Panc1 (cell line): ENCODE measurements at regions not wholly inside any gene's neighbourhood (a gene's known extent, or its start where the extent isn't known, plus 50 kb on each side); places are given as distances from the start of the nearest gene placed in this dataset.

Source experiments
- ATAC-seq: fragments of 200-7000 bp; cut with Tn5 transposase; 2 replicates; pipeline ENCODE4 v1.9.1; 2020; ENCODE audit warnings: mild to moderate bottlenecking, moderate library complexity
- BruUV-seq: library from RNA; stranded (reverse); fragments of 400-500 nt; replicated peaks from 2 replicates; lab custom pipeline; 2021; lab: Mats Ljungman, UMichigan
- CTCF ChIA-PET: fragments of 300-600 bp; sonication (Branson Sonifier 250); formaldehyde crosslinking; loops from one replicate; lab custom pipeline; 2022; ENCODE audit warnings: antibody characterized with exemption; lab: Charles Lee
- POLR2A ChIA-PET: fragments of 300-600 bp; sonication (Branson Sonifier 250); formaldehyde crosslinking; loops from one replicate; lab custom pipeline; 2022; ENCODE audit warnings: antibody characterized with exemption; lab: Charles Lee
- DNase-seq: peaks from one replicate; pipeline ENCODE4 v3.0.0-alpha.2; 2010; ENCODE audit warnings: low read depth, low spot score
- H3K27ac ChIP-seq: 2 replicates; pipeline ENCODE4 v1.5.1; 2011; ENCODE audit warnings: mild to moderate bottlenecking, low read length, inconsistent platforms
- H3K27me3 ChIP-seq: fragments of 200-500 bp; sonication (Bioruptor generic); 2 replicates; pipeline ENCODE4 v1.6.0; 2014; ENCODE audit warnings: low read length, inconsistent platforms; ENCODE audit not compliant: control insufficient read depth, insufficient read depth
- H3K36me3 ChIP-seq: fragments of 200-500 bp; sonication (Bioruptor generic); 2 replicates; pipeline ENCODE4 v1.5.1; 2014; ENCODE audit warnings: inconsistent platforms, mild to moderate bottlenecking, low read length, moderate library complexity; ENCODE audit not compliant: control insufficient read depth, insufficient read depth
- H3K4me1 ChIP-seq: 2 replicates; pipeline ENCODE4 v1.5.1; 2011; ENCODE audit warnings: inconsistent platforms, mild to moderate bottlenecking, low read length, moderate library complexity; ENCODE audit not compliant: control insufficient read depth, insufficient read depth
- H3K4me3 ChIP-seq, 2 experiments: 2 replicates each; pipeline ENCODE4 v1.5.1; 2011 to 2012; ENCODE audit warnings: low read depth in 2 of 2, low read length in 2 of 2, mild to moderate bottlenecking in 2 of 2, inconsistent platforms in 1 of 2, moderate library complexity in 1 of 2
- H3K9me3 ChIP-seq: fragments of 200-500 bp; sonication (Bioruptor generic); 2 replicates; pipeline ENCODE4 v1.5.1; 2014; ENCODE audit warnings: low read depth, mild to moderate bottlenecking, inconsistent platforms, low read length, moderate library complexity; ENCODE audit not compliant: control insufficient read depth, insufficient read depth
- POLR2AphosphoS5 ChIP-seq: IDR thresholded peaks from 2 replicates; pipeline ENCODE4 v1.6.1; 2012; ENCODE audit warnings: mild to moderate bottlenecking, low read depth, low read length, moderate library complexity
- SIN3A ChIP-seq: IDR thresholded peaks from 2 replicates; pipeline ENCODE4 v1.6.1; 2012; ENCODE audit warnings: low read depth, mild to moderate bottlenecking, low read length, moderate library complexity, borderline replicate concordance; ENCODE audit not compliant: insufficient read depth
- TCF7L2 ChIP-seq: IDR thresholded peaks from 2 replicates; pipeline ENCODE4 v1.6.1; 2011; ENCODE audit warnings: mild to moderate bottlenecking, low read depth, low read length, inconsistent platforms
- in situ Hi-C: cut with HindIII; loops from 2 replicates; pipeline ENCODE4 v1.10.0; 2016; ENCODE audit warnings: low sequenced_read_pairs, low pct_unique_long_range_greater_than_20kb
- intact Hi-C: fragments of 100-400 bp; cut with micrococcal nuclease; formaldehyde crosslinking; loops from one replicate; pipeline ENCODE4 v1.10.0; 2022; ENCODE audit not compliant: unreplicated experiment
- TF ChIP-seq, protein P1 (sequence below): fragments of 450-650 bp; IDR thresholded peaks from 2 replicates; pipeline ENCODE4 v1.5.1; 2017; ENCODE audit warnings: mild to moderate bottlenecking
- TF ChIP-seq, protein P2 (sequence below), 2 experiments: IDR thresholded peaks; 2 replicates each; pipeline ENCODE4 v1.6.1; 2011 to 2012; ENCODE audit warnings: low read depth in 2 of 2, control low read depth in 1 of 2, low read length in 1 of 2, mild to moderate bottlenecking in 1 of 2, moderate library complexity in 1 of 2; ENCODE audit not compliant: insufficient read depth in 1 of 2

DNA sequence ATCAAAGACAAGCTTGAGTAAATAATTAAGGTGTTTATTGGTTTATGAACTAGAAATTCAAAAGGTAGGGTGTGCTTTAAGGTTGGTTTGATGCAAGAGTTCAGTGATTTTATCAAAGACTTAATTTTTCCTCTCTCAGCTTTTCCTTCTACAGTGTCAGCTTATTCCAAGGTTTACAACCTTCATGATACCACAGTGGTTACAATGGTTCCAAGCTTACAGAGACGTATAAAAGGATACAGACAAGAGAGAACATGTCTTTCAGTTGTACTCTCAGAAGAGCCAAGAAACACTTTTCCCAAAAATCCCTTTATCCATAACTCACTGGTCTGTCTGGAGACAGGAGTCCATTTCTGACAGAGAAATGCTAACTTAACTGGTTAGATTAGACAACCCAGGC lies 93.5 kb upstream of the LOC128125822 start:
- no peaks in the 10 kb centered on the region for H3K27me3 ChIP-seq
- no peak overlapping the region for H3K4me3 ChIP-seq
- no peaks in the 10 kb centered on the region for H3K4me1 ChIP-seq
- no peak overlapping the region for H3K27ac ChIP-seq
- in situ Hi-C loops = no loop called here
- TF ChIP-seq, protein P1, sequence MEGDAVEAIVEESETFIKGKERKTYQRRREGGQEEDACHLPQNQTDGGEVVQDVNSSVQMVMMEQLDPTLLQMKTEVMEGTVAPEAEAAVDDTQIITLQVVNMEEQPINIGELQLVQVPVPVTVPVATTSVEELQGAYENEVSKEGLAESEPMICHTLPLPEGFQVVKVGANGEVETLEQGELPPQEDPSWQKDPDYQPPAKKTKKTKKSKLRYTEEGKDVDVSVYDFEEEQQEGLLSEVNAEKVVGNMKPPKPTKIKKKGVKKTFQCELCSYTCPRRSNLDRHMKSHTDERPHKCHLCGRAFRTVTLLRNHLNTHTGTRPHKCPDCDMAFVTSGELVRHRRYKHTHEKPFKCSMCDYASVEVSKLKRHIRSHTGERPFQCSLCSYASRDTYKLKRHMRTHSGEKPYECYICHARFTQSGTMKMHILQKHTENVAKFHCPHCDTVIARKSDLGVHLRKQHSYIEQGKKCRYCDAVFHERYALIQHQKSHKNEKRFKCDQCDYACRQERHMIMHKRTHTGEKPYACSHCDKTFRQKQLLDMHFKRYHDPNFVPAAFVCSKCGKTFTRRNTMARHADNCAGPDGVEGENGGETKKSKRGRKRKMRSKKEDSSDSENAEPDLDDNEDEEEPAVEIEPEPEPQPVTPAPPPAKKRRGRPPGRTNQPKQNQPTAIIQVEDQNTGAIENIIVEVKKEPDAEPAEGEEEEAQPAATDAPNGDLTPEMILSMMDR = no peak
- TF ChIP-seq SIN3A (no peak), POLR2AphosphoS5 (no peak), TCF7L2 (no peak)
- TF ChIP-seq, protein P2, sequence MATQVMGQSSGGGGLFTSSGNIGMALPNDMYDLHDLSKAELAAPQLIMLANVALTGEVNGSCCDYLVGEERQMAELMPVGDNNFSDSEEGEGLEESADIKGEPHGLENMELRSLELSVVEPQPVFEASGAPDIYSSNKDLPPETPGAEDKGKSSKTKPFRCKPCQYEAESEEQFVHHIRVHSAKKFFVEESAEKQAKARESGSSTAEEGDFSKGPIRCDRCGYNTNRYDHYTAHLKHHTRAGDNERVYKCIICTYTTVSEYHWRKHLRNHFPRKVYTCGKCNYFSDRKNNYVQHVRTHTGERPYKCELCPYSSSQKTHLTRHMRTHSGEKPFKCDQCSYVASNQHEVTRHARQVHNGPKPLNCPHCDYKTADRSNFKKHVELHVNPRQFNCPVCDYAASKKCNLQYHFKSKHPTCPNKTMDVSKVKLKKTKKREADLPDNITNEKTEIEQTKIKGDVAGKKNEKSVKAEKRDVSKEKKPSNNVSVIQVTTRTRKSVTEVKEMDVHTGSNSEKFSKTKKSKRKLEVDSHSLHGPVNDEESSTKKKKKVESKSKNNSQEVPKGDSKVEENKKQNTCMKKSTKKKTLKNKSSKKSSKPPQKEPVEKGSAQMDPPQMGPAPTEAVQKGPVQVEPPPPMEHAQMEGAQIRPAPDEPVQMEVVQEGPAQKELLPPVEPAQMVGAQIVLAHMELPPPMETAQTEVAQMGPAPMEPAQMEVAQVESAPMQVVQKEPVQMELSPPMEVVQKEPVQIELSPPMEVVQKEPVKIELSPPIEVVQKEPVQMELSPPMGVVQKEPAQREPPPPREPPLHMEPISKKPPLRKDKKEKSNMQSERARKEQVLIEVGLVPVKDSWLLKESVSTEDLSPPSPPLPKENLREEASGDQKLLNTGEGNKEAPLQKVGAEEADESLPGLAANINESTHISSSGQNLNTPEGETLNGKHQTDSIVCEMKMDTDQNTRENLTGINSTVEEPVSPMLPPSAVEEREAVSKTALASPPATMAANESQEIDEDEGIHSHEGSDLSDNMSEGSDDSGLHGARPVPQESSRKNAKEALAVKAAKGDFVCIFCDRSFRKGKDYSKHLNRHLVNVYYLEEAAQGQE (IDR thresholded peaks at IDR 0.05; ENCODE audit: insufficient read depth in 1 of 2, low read depth in 2 of 2, low read length in 1 of 2) = no peak
- BruUV-seq = no TSS peak
- POLR2A ChIA-PET = no interaction called here
- ATAC-seq (no peak), DNase-seq (no peak)
- CTCF ChIA-PET = no interaction called here
- H3K36me3 ChIP-seq = no peaks in the 10 kb centered on the region
- H3K9me3 ChIP-seq = no peaks in the 10 kb centered on the region
- intact Hi-C loops = no loop called here

DNA sequence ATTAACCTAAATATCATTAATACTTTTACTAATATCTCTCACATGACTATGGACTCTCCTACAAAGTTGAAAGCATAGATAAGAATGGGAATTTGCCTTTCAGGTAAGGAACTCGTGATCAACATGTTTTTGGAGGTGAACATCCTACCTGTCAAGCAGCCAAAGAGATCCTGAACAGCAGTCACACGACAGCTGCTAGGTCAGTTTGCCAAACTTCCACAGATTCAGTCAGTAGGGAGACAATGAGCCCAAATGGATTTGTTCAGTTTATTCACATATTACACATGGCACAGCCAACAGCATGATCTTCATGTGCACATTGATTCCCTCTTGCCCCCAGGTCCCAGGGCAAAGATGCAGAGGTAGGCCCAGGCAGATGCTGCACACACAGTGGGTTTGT lies 86.1 kb upstream of the LOC128125822 start:
- BruUV-seq = no TSS peak
- CTCF ChIA-PET = no interaction called here
- intact Hi-C loops = no loop called here
- in situ Hi-C loops = no loop called here
- Histone ChIP-seq H3K4me1 (no peaks in the 10 kb centered on the region), H3K36me3 (no peaks in the 10 kb centered on the region), H3K27ac (no peak overlapping the region), H3K4me3 (no peak overlapping the region), H3K9me3 (no peaks in the 10 kb centered on the region), H3K27me3 (no peaks in the 10 kb centered on the region)
- POLR2A ChIA-PET = no interaction called here
- TF ChIP-seq, protein P2 (IDR thresholded peaks at IDR 0.05; ENCODE audit: insufficient read depth in 1 of 2, low read depth in 2 of 2, low read length in 1 of 2) = no peak
- TF ChIP-seq TCF7L2 = no peak
- no peak for TF ChIP-seq SIN3A
- TF ChIP-seq, protein P1 = no peak
- no peak for TF ChIP-seq POLR2AphosphoS5
- DNase-seq = no peak
- ATAC-seq = no peak
